ENCODE measurements at regions not wholly inside any gene's neighbourhood (a gene's known extent, or its start where the extent isn't known, plus 50 kb on each side); places are given as distances from the start of the nearest gene placed in this dataset.

GRCh38 chr5:163706053-163706771 lies 200.8 kb downstream of the MAT2B start:
- ChIA-PET CTCF (interaction anchor here (0.6 to 1.5 kb wide), 10 partner anchors 10 to 798 kb away, joined by 3 to 19 read pairs (median 5); no protein-coding TSS in a partner anchor), POLR2A (interaction anchor here (1.2 to 1.6 kb wide), 3 partner anchors 52 to 155 kb away, joined by 4 to 12 read pairs (median 7); no protein-coding TSS in a partner anchor)
- Histone ChIP-seq H3K4me1 (ENCODE audit: control insufficient read depth, extremely low read depth, insufficient read depth, low read length) (peaks cover 34% of the 10 kb centered on the region), H2AFZ (ENCODE audit: low read depth, low read length) (peak overlapping the region; percentile 52), H3K79me2 (ENCODE audit: control insufficient read depth, insufficient read depth, low read length) (no peaks in the 10 kb centered on the region), H3K9me3 (replicated peaks; ENCODE audit: control insufficient read depth, insufficient read depth, low read length) (no peaks in the 10 kb centered on the region), H3K4me3 (replicated peaks in 1 of 3; ENCODE audit: insufficient read depth in 1 of 3, low read depth in 1 of 3, low read length in 3 of 3) (no peak overlapping the region), H3K9me1 (replicated peaks; ENCODE audit: control insufficient read depth, extremely low read depth, insufficient read depth, low read length) (no peaks in the 10 kb centered on the region), H4K20me1 (replicated peaks; ENCODE audit: control insufficient read depth, extremely low read depth, insufficient read depth, low read length) (no peaks in the 10 kb centered on the region), H3K27ac (ENCODE audit: insufficient read depth, low read depth, low read length) (peak overlapping the region; percentile 96), H3K36me3 (ENCODE audit: control insufficient read depth in 2 of 2, extremely low read depth in 1 of 2, insufficient read depth in 2 of 2, low read length in 2 of 2) (no peaks in the 10 kb centered on the region), H3K27me3 (ENCODE audit: control insufficient read depth in 2 of 2, insufficient read depth in 2 of 2, low read length in 2 of 2) (no peaks in the 10 kb centered on the region), H3K4me2 (ENCODE audit: insufficient read depth, low read length) (peak overlapping the region; percentile 47), H3K9ac (replicated peaks; ENCODE audit: extremely low read depth, insufficient read depth, low read length) (peak overlapping the region; percentile 86)
- FAIRE-seq: peak; percentile 57
- DNase-seq (ENCODE audit: low read depth, low spot score): peak; percentile 83
- dilution Hi-C loops (cut with MboI; ENCODE audit: extremely low pct_ligation_motif_present, low sequenced_read_pairs): loop anchor here (10.0 kb wide), 1 partner anchor 159 kb away; no protein-coding TSS in a partner anchor
- TF ChIP-seq FOS (IDR thresholded peaks at IDR 0.05; ENCODE audit: borderline replicate concordance, insufficient read depth, low read length) (peak; percentile 87), MAX (IDR thresholded peaks at IDR 0.05; ENCODE audit: insufficient read depth, insufficient read length) (no peak), POLR2A (IDR thresholded peaks at IDR 0.05; ENCODE audit: low read depth, low read length) (no peak), JUN (IDR thresholded peaks at IDR 0.05; ENCODE audit: borderline replicate concordance, insufficient read depth, insufficient read length, low read depth) (peak; percentile 89), EZH2 (IDR thresholded peaks at IDR 0.05; ENCODE audit: borderline replicate concordance, low read depth, low read length, severe bottlenecking) (no peak), POLR2AphosphoS5 (IDR thresholded peaks at IDR 0.05; ENCODE audit: insufficient read depth, low read depth, low read length) (peak; percentile 44), MYC (IDR thresholded peaks at IDR 0.05; ENCODE audit: low read depth, low read length) (no peak), GATA2 (IDR thresholded peaks at IDR 0.05; ENCODE audit: insufficient read depth, insufficient read length, low read depth, low read length) (peak; percentile 78)
- TF ChIP-seq, protein P1, sequence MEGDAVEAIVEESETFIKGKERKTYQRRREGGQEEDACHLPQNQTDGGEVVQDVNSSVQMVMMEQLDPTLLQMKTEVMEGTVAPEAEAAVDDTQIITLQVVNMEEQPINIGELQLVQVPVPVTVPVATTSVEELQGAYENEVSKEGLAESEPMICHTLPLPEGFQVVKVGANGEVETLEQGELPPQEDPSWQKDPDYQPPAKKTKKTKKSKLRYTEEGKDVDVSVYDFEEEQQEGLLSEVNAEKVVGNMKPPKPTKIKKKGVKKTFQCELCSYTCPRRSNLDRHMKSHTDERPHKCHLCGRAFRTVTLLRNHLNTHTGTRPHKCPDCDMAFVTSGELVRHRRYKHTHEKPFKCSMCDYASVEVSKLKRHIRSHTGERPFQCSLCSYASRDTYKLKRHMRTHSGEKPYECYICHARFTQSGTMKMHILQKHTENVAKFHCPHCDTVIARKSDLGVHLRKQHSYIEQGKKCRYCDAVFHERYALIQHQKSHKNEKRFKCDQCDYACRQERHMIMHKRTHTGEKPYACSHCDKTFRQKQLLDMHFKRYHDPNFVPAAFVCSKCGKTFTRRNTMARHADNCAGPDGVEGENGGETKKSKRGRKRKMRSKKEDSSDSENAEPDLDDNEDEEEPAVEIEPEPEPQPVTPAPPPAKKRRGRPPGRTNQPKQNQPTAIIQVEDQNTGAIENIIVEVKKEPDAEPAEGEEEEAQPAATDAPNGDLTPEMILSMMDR (IDR thresholded peaks at IDR 0.05; ENCODE audit: extremely low read depth in 1 of 2, insufficient read depth in 1 of 2, low read depth in 1 of 2, low read length in 2 of 2): no peak
- intact Hi-C loops (cut with micrococcal nuclease): loop anchor here (1.0 to 5.0 kb wide), 7 partner anchors 54 to 270 kb away; partner anchors contain the start of genes HMMR, MAT2B and NUDCD2
- no TSS peak for BruUV-seq (replicated peaks)

All from endothelial cell of umbilical vein (primary cell).